HG03280 (cell line): ENCODE measurements at regions not wholly inside any gene's neighbourhood (a gene's known extent, or its start where the extent isn't known, plus 50 kb on each side); places are given as distances from the start of the nearest gene placed in this dataset.

Experiments
- ATAC-seq: cut with Tn5 transposase; IDR thresholded peaks from one replicate; pipeline ENCODE4 v1.9.1; 2021; ENCODE audit warnings: mild to moderate bottlenecking, moderate library complexity; ENCODE audit not compliant: unreplicated experiment

GRCh38 chr10:110395350-110396283, 90.9 kb upstream of the SMNDC1 start:
- peak; percentile 82 for ATAC-seq

- ATAC-seq = no peak
These were observed 91.5 kb upstream of the SMNDC1 start for GRCh38 chr10:110396284-110396651.

- ATAC-seq = no peak
These were observed 93.1 kb upstream of the SMNDC1 start for GRCh38 chr10:110397856-110398255.

- ATAC-seq = no peak
These were observed 93.8 kb upstream of the SMNDC1 start for GRCh38 chr10:110398419-110399105.

GRCh38 chr10:110399106-110399964, 94.6 kb upstream of the SMNDC1 start:
- ATAC-seq = no peak

- no peak for ATAC-seq
These were observed 95.5 kb upstream of the SMNDC1 start for GRCh38 chr10:110399965-110400933.

GRCh38 chr10:110401401-110402076, 96.2 kb upstream of the DUSP5 start:
- no peak for ATAC-seq

- ATAC-seq = no peak
These were observed 95.7 kb upstream of the DUSP5 start for GRCh38 chr10:110402077-110402416.

GRCh38 chr10:110403593-110403992, 94.1 kb upstream of the DUSP5 start:
- no peak for ATAC-seq

- ATAC-seq = no peak
These were observed 93.3 kb upstream of the DUSP5 start for GRCh38 chr10:110404413-110404812.

GRCh38 chr10:110404825-110405224, 92.9 kb upstream of the DUSP5 start:
- no peak for ATAC-seq

GRCh38 chr10:110405380-110405779, 92.3 kb upstream of the DUSP5 start:
- ATAC-seq = no peak

- ATAC-seq = no peak
These were observed 90.2 kb upstream of the DUSP5 start for GRCh38 chr10:110407301-110408170.

- ATAC-seq = no peak
These were observed 89.4 kb upstream of the DUSP5 start for GRCh38 chr10:110408203-110408871.

- no peak for ATAC-seq
These were observed 88.8 kb upstream of the DUSP5 start for GRCh38 chr10:110408943-110409342.

GRCh38 chr10:110409488-110409887, 88.2 kb upstream of the DUSP5 start:
- no peak for ATAC-seq

- ATAC-seq = no peak
These were observed 87.8 kb upstream of the DUSP5 start for GRCh38 chr10:110409926-110410325.
